DOHH2 (cell line): ENCODE measurements at regions not wholly inside any gene's neighbourhood (a gene's known extent, or its start where the extent isn't known, plus 50 kb on each side); places are given as distances from the start of the nearest gene placed in this dataset.

Source experiments
- H3F3A ChIP-seq: fragments of 200-600 bp; sonication (generic), shearing (Covaris generic); 2 replicates; pipeline ENCODE4 v1.6.0; 2016; ENCODE audit warnings: antibody characterized with exemption, mild to moderate bottlenecking; ENCODE audit not compliant: control insufficient read depth, insufficient read depth
- H3K27ac ChIP-seq: fragments of 200-600 bp; sonication (generic); 2 replicates; pipeline ENCODE4 v1.5.1; 2014; ENCODE audit warnings: low read depth, mild to moderate bottlenecking, low read length, moderate library complexity
- H3K27me3 ChIP-seq: fragments of 200-600 bp; sonication (generic); 2 replicates; pipeline ENCODE4 v1.6.1; 2014; ENCODE audit warnings: mild to moderate bottlenecking, low read length, mixed read lengths; ENCODE audit not compliant: control insufficient read depth
- H3K36me3 ChIP-seq: fragments of 200-600 bp; sonication (generic); 2 replicates; pipeline ENCODE4 v1.6.1; 2014; ENCODE audit warnings: mild to moderate bottlenecking, low read length, moderate library complexity, mixed read lengths; ENCODE audit not compliant: control insufficient read depth
- H3K4me1 ChIP-seq: fragments of 200-600 bp; sonication (generic); 2 replicates; pipeline ENCODE4 v1.6.1; 2014; ENCODE audit warnings: mild to moderate bottlenecking, low read length, mixed read lengths; ENCODE audit not compliant: control insufficient read depth
- H3K4me2 ChIP-seq: fragments of 200-600 bp; sonication (generic); 2 replicates; pipeline ENCODE4 v1.6.0; 2014; ENCODE audit warnings: mild to moderate bottlenecking, low read length, moderate library complexity
- H3K4me3 ChIP-seq: fragments of 200-600 bp; sonication (generic); 2 replicates; pipeline ENCODE4 v1.5.1; 2014; ENCODE audit warnings: mild to moderate bottlenecking, low read length, mixed read lengths
- H3K79me2 ChIP-seq: fragments of 200-600 bp; sonication (generic); 2 replicates; pipeline ENCODE4 v1.6.1; 2014; ENCODE audit warnings: mild to moderate bottlenecking, low read length, mixed read lengths; ENCODE audit not compliant: control insufficient read depth
- H3K9me2 ChIP-seq: fragments of 200-600 bp; sonication (generic); replicated peaks from 2 replicates; pipeline ENCODE4 v1.6.1; 2014; ENCODE audit warnings: mild to moderate bottlenecking, low read length, mixed read lengths; ENCODE audit not compliant: control insufficient read depth
- H3K9me3 ChIP-seq: fragments of 200-600 bp; sonication (generic); 2 replicates; pipeline ENCODE4 v1.6.1; 2014; ENCODE audit warnings: antibody characterized with exemption, low read length, mixed read lengths; ENCODE audit not compliant: control insufficient read depth, insufficient read depth
- H4K20me1 ChIP-seq: fragments of 200-600 bp; sonication (generic); 2 replicates; pipeline ENCODE4 v1.6.0; 2014; ENCODE audit warnings: low read depth, mild to moderate bottlenecking, antibody characterized with exemption, low read length, moderate library complexity; ENCODE audit not compliant: control insufficient read depth, insufficient read depth
- CTCF ChIP-seq: fragments of 200-600 bp; sonication (generic); IDR thresholded peaks from one replicate; pipeline ENCODE4 v1.5.1; 2014; ENCODE audit warnings: antibody characterized with exemption, mild to moderate bottlenecking, low read depth, low read length; ENCODE audit not compliant: poor library complexity, severe bottlenecking
- EZH2phosphoT487 ChIP-seq: fragments of 200-600 bp; sonication (generic); IDR thresholded peaks from 2 replicates; pipeline ENCODE4 v1.6.1; 2017; ENCODE audit warnings: borderline replicate concordance, mild to moderate bottlenecking, antibody characterized with exemption, low read length, moderate library complexity, mixed read lengths

GRCh38 chr3:87968668-87969067, 90.1 kb downstream of the CGGBP1 start:
- Histone ChIP-seq H3K27ac (no peak overlapping the region), H3K9me3 (no peaks in the 10 kb centered on the region), H3K9me2 (no peaks in the 10 kb centered on the region), H3K4me1 (no peaks in the 10 kb centered on the region), H3K79me2 (no peaks in the 10 kb centered on the region), H3K4me3 (no peak overlapping the region), H3F3A (no peaks in the 10 kb centered on the region), H3K4me2 (no peak overlapping the region), H3K36me3 (no peaks in the 10 kb centered on the region), H4K20me1 (no peaks in the 10 kb centered on the region), H3K27me3 (no peaks in the 10 kb centered on the region)
- TF ChIP-seq EZH2phosphoT487 (no peak), CTCF (no peak)

- TF ChIP-seq CTCF (no peak), EZH2phosphoT487 (no peak)
- no peaks in the 10 kb centered on the region for H3K9me3 ChIP-seq
- H3K4me3 ChIP-seq: no peak overlapping the region
- H3F3A ChIP-seq: no peaks in the 10 kb centered on the region
- no peaks in the 10 kb centered on the region for H4K20me1 ChIP-seq
- no peaks in the 10 kb centered on the region for H3K79me2 ChIP-seq
- no peaks in the 10 kb centered on the region for H3K9me2 ChIP-seq
- H3K4me2 ChIP-seq: no peak overlapping the region
- H3K4me1 ChIP-seq: no peaks in the 10 kb centered on the region
- H3K27me3 ChIP-seq: no peaks in the 10 kb centered on the region
- H3K27ac ChIP-seq: no peak overlapping the region
- no peaks in the 10 kb centered on the region for H3K36me3 ChIP-seq
Observed at GRCh38 chr3:87958289-87958688, 100.5 kb downstream of the CGGBP1 start.

- H3K4me3 ChIP-seq: no peak overlapping the region
- no peaks in the 10 kb centered on the region for H3K27me3 ChIP-seq
- TF ChIP-seq EZH2phosphoT487: no peak
- TF ChIP-seq CTCF: no peak
- H3K9me3 ChIP-seq: no peaks in the 10 kb centered on the region
- no peak overlapping the region for H3K27ac ChIP-seq
- no peaks in the 10 kb centered on the region for H3K79me2 ChIP-seq
- H3F3A ChIP-seq: no peaks in the 10 kb centered on the region
- no peaks in the 10 kb centered on the region for H3K36me3 ChIP-seq
- H3K4me1 ChIP-seq: no peaks in the 10 kb centered on the region
- no peaks in the 10 kb centered on the region for H3K9me2 ChIP-seq
- H4K20me1 ChIP-seq: no peaks in the 10 kb centered on the region
- no peak overlapping the region for H3K4me2 ChIP-seq
Observed at GRCh38 chr3:87957575-87957974, 101.2 kb downstream of the CGGBP1 start.

- no peak overlapping the region for H3K27ac ChIP-seq
- H4K20me1 ChIP-seq: no peaks in the 10 kb centered on the region
- H3F3A ChIP-seq: no peaks in the 10 kb centered on the region
- H3K4me1 ChIP-seq: no peaks in the 10 kb centered on the region
- no peaks in the 10 kb centered on the region for H3K79me2 ChIP-seq
- H3K27me3 ChIP-seq: no peaks in the 10 kb centered on the region
- TF ChIP-seq EZH2phosphoT487: no peak
- TF ChIP-seq CTCF: no peak
- no peaks in the 10 kb centered on the region for H3K9me2 ChIP-seq
- H3K4me2 ChIP-seq: no peak overlapping the region
- H3K9me3 ChIP-seq: no peaks in the 10 kb centered on the region
- H3K36me3 ChIP-seq: no peaks in the 10 kb centered on the region
- H3K4me3 ChIP-seq: no peak overlapping the region
Observed at GRCh38 chr3:87949879-87950208, 109.0 kb downstream of the CGGBP1 start.
